K562 (cell line): ENCODE measurements at regions not wholly inside any gene's neighbourhood (a gene's known extent, or its start where the extent isn't known, plus 50 kb on each side); places are given as distances from the start of the nearest gene placed in this dataset.

Experiments
- ATAC-seq: fragments of 200-7000 bp; cut with Tn5 transposase; 3 replicates; pipeline ENCODE4 v1.9.1; 2020; ENCODE audit warnings: moderate library complexity
- BruUV-seq: library from RNA; stranded (reverse); fragments of 400-500 nt; replicated peaks from 2 replicates; lab custom pipeline; 2021; lab: Mats Ljungman, UMichigan
- CTCF ChIA-PET: fragments of 300-600 bp; formaldehyde crosslinking; extraction: SDS; loops from one replicate; lab custom pipeline; 2021; ENCODE audit warnings: low intra/inter-chr PET ratio; lab: Yijun Ruan, JAX
- POLR2A ChIA-PET: fragments of 300-600, 350-650 bp; sonication (Branson Sonifier 250); formaldehyde crosslinking; extraction: SDS; loops from one replicate; lab custom pipeline; 2021; ENCODE audit warnings: antibody characterized with exemption, inconsistent platforms; lab: Yijun Ruan, JAX
- DNase-seq, 4 experiments: peaks; one replicate each; pipeline versions ENCODE4 v3.0.0 to v3.0.0-alpha.2; 2011 to 2018; ENCODE audit warnings: low spot score in 3 of 4, mixed read lengths in 3 of 4; ENCODE audit errors: extremely low read depth in 1 of 4
- FAIRE-seq: peaks from 2 replicates; lab custom pipeline; 2011; peaks lifted over from hg19 to GRCh38; lab: Jason Lieb, UNC
- H2AFZ ChIP-seq: 2 replicates; pipeline ENCODE4 v1.6.0; 2011; ENCODE audit warnings: low read depth, low read length, control low read depth, inconsistent platforms
- H3K27ac ChIP-seq: fragments of 200-600 bp; 3 replicates; pipeline ENCODE4 v1.8.0; 2011; ENCODE audit warnings: low read depth, mild to moderate bottlenecking, control low read depth, inconsistent platforms, low read length, moderate library complexity, mixed read lengths; ENCODE audit errors: extremely low read depth
- H3K27me3 ChIP-seq, 2 experiments: fragments of 300-600 bp in 1 of 2; 2 replicates in 1 of 2; 3 replicates in 1 of 2; pipeline versions ENCODE4 v1.6.0 to v1.8.0; 2011; ENCODE audit warnings: inconsistent platforms in 2 of 2, low read length in 2 of 2, mild to moderate bottlenecking in 1 of 2, mixed read lengths in 1 of 2, moderate library complexity in 1 of 2; ENCODE audit not compliant: control insufficient read depth in 2 of 2, insufficient read depth in 2 of 2
- H3K36me3 ChIP-seq: fragments of 300-600 bp; 3 replicates; pipeline ENCODE4 v1.8.0; 2011; ENCODE audit warnings: mild to moderate bottlenecking, low read length, inconsistent platforms; ENCODE audit not compliant: control insufficient read depth, insufficient read depth
- H3K4me1 ChIP-seq, 2 experiments: fragments of 200-600 bp in 1 of 2; replicated peaks in 1 of 2; 2 replicates in 1 of 2; 3 replicates in 1 of 2; pipeline versions ENCODE4 v1.5.1 to v1.8.0; 2011; ENCODE audit warnings: inconsistent platforms in 2 of 2, low read length in 2 of 2, mild to moderate bottlenecking in 1 of 2, mixed read lengths in 1 of 2, moderate library complexity in 1 of 2; ENCODE audit not compliant: control insufficient read depth in 2 of 2, insufficient read depth in 2 of 2
- H3K4me2 ChIP-seq: 2 replicates; pipeline ENCODE4 v1.6.1; 2011; ENCODE audit warnings: low read length, control low read depth, inconsistent platforms, mixed read lengths; ENCODE audit not compliant: insufficient read depth
- H3K4me3 ChIP-seq: fragments of 200-600 bp; sonication (generic), shearing (Covaris generic); 2 replicates; pipeline ENCODE4 v1.5.1; 2016; ENCODE audit warnings: control low read depth, inconsistent platforms
- H3K79me2 ChIP-seq: fragments of 200-600 bp; 3 replicates; pipeline ENCODE4 v1.8.0; 2011; ENCODE audit warnings: low read length, inconsistent platforms; ENCODE audit not compliant: control insufficient read depth, insufficient read depth
- H3K9ac ChIP-seq, 2 experiments: 2 replicates each; pipeline versions ENCODE4 v1.6.0 to v1.6.1; 2011; ENCODE audit warnings: low read depth in 2 of 2, low read length in 2 of 2, control low read depth in 1 of 2, inconsistent platforms in 1 of 2, mild to moderate bottlenecking in 1 of 2, mixed read lengths in 1 of 2; ENCODE audit not compliant: insufficient read depth in 1 of 2
- H3K9me1 ChIP-seq: one replicate; pipeline ENCODE4 v1.6.0; 2011; ENCODE audit warnings: inconsistent platforms, mild to moderate bottlenecking, low read length, moderate library complexity; ENCODE audit not compliant: control insufficient read depth, insufficient read depth
- H3K9me3 ChIP-seq: replicated peaks from 2 replicates; pipeline ENCODE4 v1.5.1; 2011; ENCODE audit warnings: low read depth, low read length, inconsistent platforms; ENCODE audit not compliant: control insufficient read depth, insufficient read depth
- H4K20me1 ChIP-seq: replicated peaks from 2 replicates; pipeline ENCODE4 v1.6.1; 2011; ENCODE audit warnings: low read length, inconsistent platforms, mixed read lengths; ENCODE audit not compliant: control insufficient read depth, insufficient read depth
- CHD1 ChIP-seq: fragments of 200-600 bp; sonication (generic); IDR thresholded peaks from one replicate; pipeline ENCODE4 v1.6.1; 2012; ENCODE audit warnings: mild to moderate bottlenecking, moderate library complexity, low read length, inconsistent platforms
- FUS ChIP-seq: fragments of 200-400 bp; formaldehyde crosslinking; optimal IDR thresholded peaks from 2 replicates; pipeline ENCODE3; 2017; ENCODE audit warnings: low read depth, low read length
- HDAC8 ChIP-seq: fragments of 450-650 bp; IDR thresholded peaks from 2 replicates; pipeline ENCODE4 v1.6.1; 2016; ENCODE audit warnings: mild to moderate bottlenecking, missing genetic modification characterization, moderate library complexity, missing compliant biosample characterization
- MAFG ChIP-seq: fragments of 450-650 bp; conservative IDR thresholded peaks from 2 replicates; pipeline ENCODE4 v1.6.1; 2016; ENCODE audit warnings: missing genetic modification characterization, missing compliant biosample characterization
- MECOM ChIP-seq: fragments of 250-450 bp; sonication (Bioruptor Pico); IDR thresholded peaks from 2 replicates; pipeline ENCODE4 v1.8.0; 2022; ENCODE audit warnings: inconsistent platforms
- NFATC3 ChIP-seq: fragments of 450-650 bp; IDR thresholded peaks from 2 replicates; pipeline ENCODE4 v1.6.1; 2017; ENCODE audit warnings: mild to moderate bottlenecking
- PCBP1 ChIP-seq: fragments of 200-400 bp; formaldehyde crosslinking; IDR thresholded peaks from 2 replicates; pipeline ENCODE4 v1.6.1; 2018; ENCODE audit warnings: mild to moderate bottlenecking, low read depth, low read length; ENCODE audit not compliant: poor library complexity, severe bottlenecking
- SLC30A9 ChIP-seq: fragments of 250-450 bp; sonication (Bioruptor Pico); IDR thresholded peaks from 2 replicates; pipeline ENCODE4 v1.8.0; 2022; ENCODE audit warnings: mild to moderate bottlenecking, moderate library complexity
- TCF7 ChIP-seq: sonication (generic); IDR thresholded peaks from 2 replicates; pipeline ENCODE4 v1.6.1; 2016; ENCODE audit warnings: antibody characterized with exemption, borderline replicate concordance
- TFE3 ChIP-seq: fragments of 450-650 bp; formaldehyde crosslinking; IDR thresholded peaks from 2 replicates; pipeline ENCODE4 v1.4.0; 2020; ENCODE audit warnings: mild to moderate bottlenecking, mixed read lengths
- ZNF12 ChIP-seq: sonication (generic); formaldehyde crosslinking; IDR thresholded peaks from 2 replicates; pipeline ENCODE4 v1.4.0; 2020; ENCODE audit warnings: mild to moderate bottlenecking, missing genetic modification reagents
- in situ Hi-C: fragments of 300-500 bp; cut with MboI; formaldehyde crosslinking; loops from 4 replicates; pipeline ENCODE4 v1.15.0; 2018; ENCODE audit warnings: inconsistent platforms, mixed read lengths
- intact Hi-C: fragments of 100-400 bp; cut with micrococcal nuclease; formaldehyde crosslinking; loops from 2 replicates; pipeline ENCODE4 v1.14.2; 2022
- TF ChIP-seq, protein P1 (sequence below): fragments of 450-650 bp; IDR thresholded peaks from 2 replicates; pipeline ENCODE4 v1.6.1; 2016; ENCODE audit warnings: mild to moderate bottlenecking, moderate library complexity

DNA sequence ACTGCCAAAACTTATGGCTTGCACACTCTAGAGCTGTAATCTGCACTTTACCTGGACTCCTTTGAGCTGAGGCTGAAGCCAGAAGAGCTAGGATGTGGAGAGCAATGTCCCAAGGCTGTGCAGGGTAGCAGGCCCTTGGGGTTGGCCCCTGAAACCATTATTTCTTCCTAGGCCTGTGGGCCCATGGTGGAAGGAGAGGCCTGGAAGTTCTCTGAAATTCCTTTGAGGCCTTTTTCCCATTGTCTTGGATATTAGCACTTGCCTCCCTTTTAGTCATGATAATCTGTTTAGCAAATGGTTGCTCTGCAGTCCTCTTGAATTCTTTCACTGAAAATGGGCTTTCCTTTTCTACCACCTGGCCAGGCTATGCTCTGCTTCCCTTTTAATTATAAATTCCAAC is 102.0 kb upstream of the SGO1 start:
- no TSS peak for BruUV-seq
- Histone ChIP-seq H2AFZ (no peak overlapping the region), H3K27me3 (no peaks in the 10 kb centered on the region), H3K4me3 (no peak overlapping the region), H4K20me1 (no peaks in the 10 kb centered on the region), H3K9ac (no peak overlapping the region), H3K36me3 (no peaks in the 10 kb centered on the region), H3K4me2 (no peak overlapping the region), H3K4me1 (no peaks in the 10 kb centered on the region), H3K79me2 (no peaks in the 10 kb centered on the region), H3K9me3 (0 out of 2 replicates have a peak, but pooled peaks cover under 1% of the 10 kb centered on the region), H3K27ac (no peak overlapping the region), H3K9me1 (no peaks in the 10 kb centered on the region)
- DNase-seq, result no peak
- FAIRE-seq, result no peak
- in situ Hi-C loops (no loop called here), intact Hi-C loops (no loop called here)
- ATAC-seq, result peak; percentile 43; the same call in 2 of the 3 replicates
- ChIA-PET POLR2A (no interaction called here), CTCF (no interaction called here)
- TF ChIP-seq ZNF12 (CRISPR knock-in tag) (no peak), TFE3 (CRISPR knock-in tag) (no peak), MECOM (CRISPR knock-in tag) (no peak), TCF7 (no peak), SLC30A9 (CRISPR knock-in tag) (no peak), PCBP1 (no peak), NFATC3 (no peak), CHD1 (no peak), FUS (no peak), MAFG (tag) (no peak), HDAC8 (no peak)
- TF ChIP-seq, protein P1, sequence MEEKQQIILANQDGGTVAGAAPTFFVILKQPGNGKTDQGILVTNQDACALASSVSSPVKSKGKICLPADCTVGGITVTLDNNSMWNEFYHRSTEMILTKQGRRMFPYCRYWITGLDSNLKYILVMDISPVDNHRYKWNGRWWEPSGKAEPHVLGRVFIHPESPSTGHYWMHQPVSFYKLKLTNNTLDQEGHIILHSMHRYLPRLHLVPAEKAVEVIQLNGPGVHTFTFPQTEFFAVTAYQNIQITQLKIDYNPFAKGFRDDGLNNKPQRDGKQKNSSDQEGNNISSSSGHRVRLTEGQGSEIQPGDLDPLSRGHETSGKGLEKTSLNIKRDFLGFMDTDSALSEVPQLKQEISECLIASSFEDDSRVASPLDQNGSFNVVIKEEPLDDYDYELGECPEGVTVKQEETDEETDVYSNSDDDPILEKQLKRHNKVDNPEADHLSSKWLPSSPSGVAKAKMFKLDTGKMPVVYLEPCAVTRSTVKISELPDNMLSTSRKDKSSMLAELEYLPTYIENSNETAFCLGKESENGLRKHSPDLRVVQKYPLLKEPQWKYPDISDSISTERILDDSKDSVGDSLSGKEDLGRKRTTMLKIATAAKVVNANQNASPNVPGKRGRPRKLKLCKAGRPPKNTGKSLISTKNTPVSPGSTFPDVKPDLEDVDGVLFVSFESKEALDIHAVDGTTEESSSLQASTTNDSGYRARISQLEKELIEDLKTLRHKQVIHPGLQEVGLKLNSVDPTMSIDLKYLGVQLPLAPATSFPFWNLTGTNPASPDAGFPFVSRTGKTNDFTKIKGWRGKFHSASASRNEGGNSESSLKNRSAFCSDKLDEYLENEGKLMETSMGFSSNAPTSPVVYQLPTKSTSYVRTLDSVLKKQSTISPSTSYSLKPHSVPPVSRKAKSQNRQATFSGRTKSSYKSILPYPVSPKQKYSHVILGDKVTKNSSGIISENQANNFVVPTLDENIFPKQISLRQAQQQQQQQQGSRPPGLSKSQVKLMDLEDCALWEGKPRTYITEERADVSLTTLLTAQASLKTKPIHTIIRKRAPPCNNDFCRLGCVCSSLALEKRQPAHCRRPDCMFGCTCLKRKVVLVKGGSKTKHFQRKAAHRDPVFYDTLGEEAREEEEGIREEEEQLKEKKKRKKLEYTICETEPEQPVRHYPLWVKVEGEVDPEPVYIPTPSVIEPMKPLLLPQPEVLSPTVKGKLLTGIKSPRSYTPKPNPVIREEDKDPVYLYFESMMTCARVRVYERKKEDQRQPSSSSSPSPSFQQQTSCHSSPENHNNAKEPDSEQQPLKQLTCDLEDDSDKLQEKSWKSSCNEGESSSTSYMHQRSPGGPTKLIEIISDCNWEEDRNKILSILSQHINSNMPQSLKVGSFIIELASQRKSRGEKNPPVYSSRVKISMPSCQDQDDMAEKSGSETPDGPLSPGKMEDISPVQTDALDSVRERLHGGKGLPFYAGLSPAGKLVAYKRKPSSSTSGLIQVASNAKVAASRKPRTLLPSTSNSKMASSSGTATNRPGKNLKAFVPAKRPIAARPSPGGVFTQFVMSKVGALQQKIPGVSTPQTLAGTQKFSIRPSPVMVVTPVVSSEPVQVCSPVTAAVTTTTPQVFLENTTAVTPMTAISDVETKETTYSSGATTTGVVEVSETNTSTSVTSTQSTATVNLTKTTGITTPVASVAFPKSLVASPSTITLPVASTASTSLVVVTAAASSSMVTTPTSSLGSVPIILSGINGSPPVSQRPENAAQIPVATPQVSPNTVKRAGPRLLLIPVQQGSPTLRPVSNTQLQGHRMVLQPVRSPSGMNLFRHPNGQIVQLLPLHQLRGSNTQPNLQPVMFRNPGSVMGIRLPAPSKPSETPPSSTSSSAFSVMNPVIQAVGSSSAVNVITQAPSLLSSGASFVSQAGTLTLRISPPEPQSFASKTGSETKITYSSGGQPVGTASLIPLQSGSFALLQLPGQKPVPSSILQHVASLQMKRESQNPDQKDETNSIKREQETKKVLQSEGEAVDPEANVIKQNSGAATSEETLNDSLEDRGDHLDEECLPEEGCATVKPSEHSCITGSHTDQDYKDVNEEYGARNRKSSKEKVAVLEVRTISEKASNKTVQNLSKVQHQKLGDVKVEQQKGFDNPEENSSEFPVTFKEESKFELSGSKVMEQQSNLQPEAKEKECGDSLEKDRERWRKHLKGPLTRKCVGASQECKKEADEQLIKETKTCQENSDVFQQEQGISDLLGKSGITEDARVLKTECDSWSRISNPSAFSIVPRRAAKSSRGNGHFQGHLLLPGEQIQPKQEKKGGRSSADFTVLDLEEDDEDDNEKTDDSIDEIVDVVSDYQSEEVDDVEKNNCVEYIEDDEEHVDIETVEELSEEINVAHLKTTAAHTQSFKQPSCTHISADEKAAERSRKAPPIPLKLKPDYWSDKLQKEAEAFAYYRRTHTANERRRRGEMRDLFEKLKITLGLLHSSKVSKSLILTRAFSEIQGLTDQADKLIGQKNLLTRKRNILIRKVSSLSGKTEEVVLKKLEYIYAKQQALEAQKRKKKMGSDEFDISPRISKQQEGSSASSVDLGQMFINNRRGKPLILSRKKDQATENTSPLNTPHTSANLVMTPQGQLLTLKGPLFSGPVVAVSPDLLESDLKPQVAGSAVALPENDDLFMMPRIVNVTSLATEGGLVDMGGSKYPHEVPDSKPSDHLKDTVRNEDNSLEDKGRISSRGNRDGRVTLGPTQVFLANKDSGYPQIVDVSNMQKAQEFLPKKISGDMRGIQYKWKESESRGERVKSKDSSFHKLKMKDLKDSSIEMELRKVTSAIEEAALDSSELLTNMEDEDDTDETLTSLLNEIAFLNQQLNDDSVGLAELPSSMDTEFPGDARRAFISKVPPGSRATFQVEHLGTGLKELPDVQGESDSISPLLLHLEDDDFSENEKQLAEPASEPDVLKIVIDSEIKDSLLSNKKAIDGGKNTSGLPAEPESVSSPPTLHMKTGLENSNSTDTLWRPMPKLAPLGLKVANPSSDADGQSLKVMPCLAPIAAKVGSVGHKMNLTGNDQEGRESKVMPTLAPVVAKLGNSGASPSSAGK, result no peak
